GM18508 (cell line): ENCODE measurements at regions not wholly inside any gene's neighbourhood (a gene's known extent, or its start where the extent isn't known, plus 50 kb on each side); places are given as distances from the start of the nearest gene placed in this dataset.
A peak's percentile ranks its signal among the peaks of the same experiment; 100 is the strongest.
"Not testable (repeated sequence)": the region's sequence is repeated elsewhere in the genome, so short reads cannot be mapped to it uniquely, and the experiment has no call there.

Experiments
- ATAC-seq: cut with Tn5 transposase; IDR thresholded peaks from one replicate; pipeline ENCODE4 v1.9.1; 2021; ENCODE audit warnings: moderate number of reproducible peaks; ENCODE audit not compliant: insufficient read depth, unreplicated experiment

- ATAC-seq: no peak
Observed at GRCh38 chr2:125324273-125324672, 1299.2 kb downstream of the CNTNAP5 start.

GRCh38 chr2:125330133-125330532, 1305.0 kb downstream of the CNTNAP5 start:
- no peak for ATAC-seq

- no peak for ATAC-seq
Observed at GRCh38 chr2:125341353-125341752, 1314.6 kb upstream of the GYPC start.

- not testable (repeated sequence) for ATAC-seq
Observed at GRCh38 chr2:125353542-125353941, 1302.4 kb upstream of the GYPC start.

- ATAC-seq: no peak
Observed at GRCh38 chr2:125364192-125364983, 1291.6 kb upstream of the GYPC start.

- no peak for ATAC-seq
Observed at GRCh38 chr2:125364984-125365265, 1291.0 kb upstream of the GYPC start.

- ATAC-seq: no peak
Observed at GRCh38 chr2:125371867-125372266, 1284.1 kb upstream of the GYPC start.

- ATAC-seq: no peak
Observed at GRCh38 chr2:125373293-125373692, 1282.7 kb upstream of the GYPC start.

- ATAC-seq: no peak
Observed at GRCh38 chr2:125386074-125386473, 1269.9 kb upstream of the GYPC start.

- peak; percentile 82 for ATAC-seq
Observed at GRCh38 chr2:125397535-125398251, 1258.3 kb upstream of the GYPC start.

- ATAC-seq: peak; percentile 34
Observed at GRCh38 chr2:125398738-125399524, 1257.0 kb upstream of the GYPC start.

- no peak for ATAC-seq
Observed at GRCh38 chr2:125405816-125406215, 1250.1 kb upstream of the GYPC start.

GRCh38 chr2:125408874-125409538, 1247.0 kb upstream of the GYPC start:
- no peak for ATAC-seq

- no peak for ATAC-seq
Observed at GRCh38 chr2:125418483-125418882, 1237.5 kb upstream of the GYPC start.

GRCh38 chr2:125422198-125422770, 1233.7 kb upstream of the GYPC start:
- ATAC-seq: not testable (repeated sequence)

GRCh38 chr2:125424266-125424785, 1231.6 kb upstream of the GYPC start:
- ATAC-seq: no peak

- no peak for ATAC-seq
Observed at GRCh38 chr2:125427721-125428315, 1228.1 kb upstream of the GYPC start.

GRCh38 chr2:125444106-125444505, 1211.9 kb upstream of the GYPC start:
- ATAC-seq: no peak

GRCh38 chr2:125445495-125445894, 1210.5 kb upstream of the GYPC start:
- ATAC-seq: no peak

- no peak for ATAC-seq
Observed at GRCh38 chr2:125450092-125450491, 1205.9 kb upstream of the GYPC start.
